Immature natural killer cell (primary cell): ENCODE measurements at regions not wholly inside any gene's neighbourhood (a gene's known extent, or its start where the extent isn't known, plus 50 kb on each side); places are given as distances from the start of the nearest gene placed in this dataset.
"Not testable (repeated sequence)": the region's sequence is repeated elsewhere in the genome, so short reads cannot be mapped to it uniquely, and the experiment has no call there.

Experiments used
- DNase-seq, 3 donors: peaks; one replicate each; pipeline ENCODE4 v3.0.0; 2022; ENCODE audit warnings: mixed read lengths in 1 of 3
- H3K27ac Mint-ChIP-seq, 6 donors: one replicate each; pipeline ENCODE4 v1.8.0; 2020; ENCODE audit warnings: mixed read lengths in 6 of 6, mild to moderate bottlenecking in 5 of 6, inconsistent platforms in 4 of 6, moderate library complexity in 3 of 6
- H3K27me3 Mint-ChIP-seq, 3 donors: one replicate each; pipeline ENCODE4 v1.8.0; 2020 to 2021; ENCODE audit warnings: low read depth in 3 of 3, mild to moderate bottlenecking in 3 of 3, mixed read lengths in 3 of 3, moderate library complexity in 3 of 3, inconsistent platforms in 1 of 3
- H3K36me3 Mint-ChIP-seq, 3 donors: one replicate each; pipeline ENCODE4 v1.8.0; 2020; ENCODE audit warnings: mixed read lengths in 3 of 3, inconsistent platforms in 2 of 3, mild to moderate bottlenecking in 2 of 3
- H3K4me1 Mint-ChIP-seq, 2 donors: one replicate each; pipeline ENCODE4 v1.8.0; 2020; ENCODE audit warnings: inconsistent platforms in 2 of 2, mild to moderate bottlenecking in 2 of 2, mixed read lengths in 2 of 2, moderate library complexity in 1 of 2
- H3K4me3 Mint-ChIP-seq, 5 donors: one replicate each; pipeline ENCODE4 v1.8.0; 2020; ENCODE audit warnings: mild to moderate bottlenecking in 5 of 5, mixed read lengths in 5 of 5, inconsistent platforms in 3 of 5, moderate library complexity in 3 of 5
- H3K9me3 Mint-ChIP-seq, 6 donors: one replicate each; pipeline ENCODE4 v1.8.0; 2020; ENCODE audit warnings: mild to moderate bottlenecking in 6 of 6, mixed read lengths in 6 of 6, inconsistent platforms in 4 of 6, moderate library complexity in 3 of 6

- DNase-seq = no peak
- Mint-ChIP-seq H3K27ac (no peak overlapping the region), H3K4me1 (no peaks in the 10 kb centered on the region), H3K27me3 (peaks cover 3 to 4% (median 4%) of the 10 kb centered on the region in 3 donors), H3K9me3 (peaks cover 0 to 4% (median 0%) of the 10 kb centered on the region in 6 donors), H3K36me3 (no peaks in the 10 kb centered on the region), H3K4me3 (no peak overlapping the region)
These were observed 1151.4 kb upstream of the TMEM132C start for GRCh38 chr12:127115468-127116035.

GRCh38 chr12:127118251-127118650, 1148.7 kb upstream of the TMEM132C start:
- Mint-ChIP-seq H3K36me3 (no peaks in the 10 kb centered on the region), H3K4me1 (no peaks in the 10 kb centered on the region), H3K27ac (no peak overlapping the region), H3K27me3 (peaks cover 0 to 3% (median 3%) of the 10 kb centered on the region in 3 donors), H3K9me3 (peaks cover 0 to 5% (median 0%) of the 10 kb centered on the region in 6 donors), H3K4me3 (no peak overlapping the region)
- no peak for DNase-seq

GRCh38 chr12:127119600-127120140, 1147.3 kb upstream of the TMEM132C start:
- Mint-ChIP-seq H3K27me3 (peaks cover 0 to 3% (median 3%) of the 10 kb centered on the region in 3 donors), H3K4me1 (no peaks in the 10 kb centered on the region), H3K9me3 (peaks cover 0 to 5% (median 0%) of the 10 kb centered on the region in 6 donors), H3K4me3 (no peak overlapping the region), H3K36me3 (no peaks in the 10 kb centered on the region), H3K27ac (no peak overlapping the region)
- no peak for DNase-seq

GRCh38 chr12:127120851-127121250, 1146.1 kb upstream of the TMEM132C start:
- Mint-ChIP-seq H3K27me3 (peaks cover 0 to 3% (median 3%) of the 10 kb centered on the region in 3 donors), H3K36me3 (no peaks in the 10 kb centered on the region), H3K27ac (no peak overlapping the region), H3K9me3 (peaks cover 0 to 5% (median 0%) of the 10 kb centered on the region in 6 donors), H3K4me1 (no peaks in the 10 kb centered on the region), H3K4me3 (no peak overlapping the region)
- no peak for DNase-seq

GRCh38 chr12:127121494-127122084, 1145.4 kb upstream of the TMEM132C start:
- H3K36me3 Mint-ChIP-seq = no peaks in the 10 kb centered on the region
- peaks cover 0 to 3% (median 0%) of the 10 kb centered on the region in 6 donors for H3K9me3 Mint-ChIP-seq
- no peaks in the 10 kb centered on the region for H3K4me1 Mint-ChIP-seq
- no peak for DNase-seq
- no peak overlapping the region for H3K27ac Mint-ChIP-seq
- H3K27me3 Mint-ChIP-seq = peaks cover 0 to 3% (median 3%) of the 10 kb centered on the region in 3 donors
- H3K4me3 Mint-ChIP-seq = no peak overlapping the region

- peaks cover 0 to 1% (median 0%) of the 10 kb centered on the region in 3 donors for H3K27me3 Mint-ChIP-seq
- DNase-seq = no peak
- no peak overlapping the region for H3K4me3 Mint-ChIP-seq
- H3K27ac Mint-ChIP-seq = no peak overlapping the region
- no peaks in the 10 kb centered on the region for H3K4me1 Mint-ChIP-seq
- H3K9me3 Mint-ChIP-seq = peaks cover 0 to 5% (median 0%) of the 10 kb centered on the region in 6 donors
- H3K36me3 Mint-ChIP-seq = no peaks in the 10 kb centered on the region
These were observed 1141.2 kb upstream of the TMEM132C start for GRCh38 chr12:127125607-127126259.

- H3K27ac Mint-ChIP-seq = no peak overlapping the region
- DNase-seq = no peak
- no peaks in the 10 kb centered on the region for H3K4me1 Mint-ChIP-seq
- no peaks in the 10 kb centered on the region for H3K36me3 Mint-ChIP-seq
- no peaks in the 10 kb centered on the region for H3K27me3 Mint-ChIP-seq
- no peak overlapping the region for H3K4me3 Mint-ChIP-seq
- H3K9me3 Mint-ChIP-seq = peaks cover 0 to 3% (median 0%) of the 10 kb centered on the region in 6 donors
These were observed 1140.7 kb upstream of the TMEM132C start for GRCh38 chr12:127126260-127126628.

- H3K9me3 Mint-ChIP-seq = peaks cover 0 to 3% (median 0%) of the 10 kb centered on the region in 6 donors
- H3K27me3 Mint-ChIP-seq = no peaks in the 10 kb centered on the region
- no peak overlapping the region for H3K27ac Mint-ChIP-seq
- DNase-seq = no peak
- H3K4me3 Mint-ChIP-seq = no peak overlapping the region
- H3K4me1 Mint-ChIP-seq = no peaks in the 10 kb centered on the region
- H3K36me3 Mint-ChIP-seq = no peaks in the 10 kb centered on the region
These were observed 1139.1 kb upstream of the TMEM132C start for GRCh38 chr12:127127897-127128296.

GRCh38 chr12:127130506-127131124, 1136.4 kb upstream of the TMEM132C start:
- no peak for DNase-seq

GRCh38 chr12:127133675-127134335, 1133.2 kb upstream of the TMEM132C start:
- Mint-ChIP-seq H3K27ac (no peak overlapping the region), H3K27me3 (peaks cover 2 to 9% (median 4%) of the 10 kb centered on the region in 3 donors), H3K4me3 (no peak overlapping the region), H3K36me3 (no peaks in the 10 kb centered on the region), H3K4me1 (no peaks in the 10 kb centered on the region), H3K9me3 (peaks cover 0 to 2% (median 0%) of the 10 kb centered on the region in 6 donors)
- DNase-seq = no peak

More at GRCh38 chr12:127130506-127131124, 1136.4 kb upstream of the TMEM132C start:
- H3K27ac Mint-ChIP-seq = no peak overlapping the region
- no peaks in the 10 kb centered on the region for H3K27me3 Mint-ChIP-seq
- H3K4me3 Mint-ChIP-seq = no peak overlapping the region
- no peaks in the 10 kb centered on the region for H3K36me3 Mint-ChIP-seq
- peaks cover 0 to 3% (median 0%) of the 10 kb centered on the region in 6 donors for H3K9me3 Mint-ChIP-seq
- no peaks in the 10 kb centered on the region for H3K4me1 Mint-ChIP-seq

- H3K27ac Mint-ChIP-seq = not testable (repeated sequence)
These were observed 1126.0 kb upstream of the TMEM132C start for GRCh38 chr12:127140864-127141484.

GRCh38 chr12:127143020-127143419, 1124.0 kb upstream of the TMEM132C start:
- Mint-ChIP-seq H3K4me3 (no peak overlapping the region), H3K9me3 (peaks cover 0 to 14% (median 7%) of the 10 kb centered on the region in 6 donors), H3K4me1 (peaks cover 6 to 14% of the 10 kb centered on the region in 2 donors), H3K27me3 (peaks cover 3 to 14% (median 9%) of the 10 kb centered on the region in 3 donors), H3K27ac (no peak overlapping the region), H3K36me3 (no peaks in the 10 kb centered on the region)
- no peak for DNase-seq

More at GRCh38 chr12:127140864-127141484, 1126.0 kb upstream of the TMEM132C start:
- not testable (repeated sequence) for H3K36me3 Mint-ChIP-seq, H3K4me3 Mint-ChIP-seq, DNase-seq, H3K4me1 Mint-ChIP-seq
- H3K9me3 Mint-ChIP-seq = peaks cover 0 to 14% (median 7%) of the 10 kb centered on the region in 6 donors
- peaks cover 4 to 23% (median 11%) of the 10 kb centered on the region in 3 donors for H3K27me3 Mint-ChIP-seq

- no peak for DNase-seq
- H3K27me3 Mint-ChIP-seq = peaks cover 2 to 14% (median 9%) of the 10 kb centered on the region in 3 donors
- H3K4me1 Mint-ChIP-seq = peaks cover 6 to 14% of the 10 kb centered on the region in 2 donors
- H3K27ac Mint-ChIP-seq = no peak overlapping the region
- H3K4me3 Mint-ChIP-seq = no peak overlapping the region
- peaks cover 0 to 13% (median 5%) of the 10 kb centered on the region in 6 donors for H3K9me3 Mint-ChIP-seq
- H3K36me3 Mint-ChIP-seq = no peaks in the 10 kb centered on the region
These were observed 1122.2 kb upstream of the TMEM132C start for GRCh38 chr12:127144770-127145169.
